ENCODE measurements at regions not wholly inside any gene's neighbourhood (a gene's known extent, or its start where the extent isn't known, plus 50 kb on each side); places are given as distances from the start of the nearest gene placed in this dataset.
"Not testable (repeated sequence)": the region's sequence is repeated elsewhere in the genome, so short reads cannot be mapped to it uniquely, and the experiment has no call there.

GRCh38 chr4:52442524-52442923, 216.6 kb downstream of the USP46 start:
- not testable (repeated sequence) for H3K9ac ChIP-seq (ENCODE audit: low read depth, low read length); H3K4me3 ChIP-seq (ENCODE audit: low read length); H3K9me3 ChIP-seq (ENCODE audit: insufficient read depth, low read depth, low read length); H3K4me1 ChIP-seq (ENCODE audit: insufficient read depth, low read length); H3K36me3 ChIP-seq (ENCODE audit: insufficient read depth, low read depth, low read length); H3K27me3 ChIP-seq (ENCODE audit: insufficient read depth, low read length); H3K27ac ChIP-seq (ENCODE audit: low read length)

- Histone ChIP-seq H3K36me3 (ENCODE audit: insufficient read depth, low read depth, low read length) (no peaks in the 10 kb centered on the region), H3K4me1 (ENCODE audit: insufficient read depth, low read length) (no peaks in the 10 kb centered on the region), H3K4me3 (ENCODE audit: low read length) (no peak overlapping the region), H3K9me3 (ENCODE audit: insufficient read depth, low read depth, low read length) (no peaks in the 10 kb centered on the region), H3K27me3 (ENCODE audit: insufficient read depth, low read length) (no peaks in the 10 kb centered on the region), H3K9ac (ENCODE audit: low read depth, low read length) (no peak overlapping the region), H3K27ac (ENCODE audit: low read length) (no peak overlapping the region)
These were observed 186.7 kb downstream of the USP46 start for GRCh38 chr4:52472444-52472843.

- Histone ChIP-seq H3K36me3 (ENCODE audit: insufficient read depth, low read depth, low read length) (no peaks in the 10 kb centered on the region), H3K9me3 (ENCODE audit: insufficient read depth, low read depth, low read length) (no peaks in the 10 kb centered on the region), H3K9ac (ENCODE audit: low read depth, low read length) (no peak overlapping the region), H3K27ac (ENCODE audit: low read length) (no peak overlapping the region), H3K27me3 (ENCODE audit: insufficient read depth, low read length) (no peaks in the 10 kb centered on the region), H3K4me1 (ENCODE audit: insufficient read depth, low read length) (no peaks in the 10 kb centered on the region), H3K4me3 (ENCODE audit: low read length) (no peak overlapping the region)
These were observed 181.8 kb downstream of the USP46 start for GRCh38 chr4:52477191-52477780.

GRCh38 chr4:52483186-52483890, 175.8 kb downstream of the USP46 start:
- no peaks in the 10 kb centered on the region for H3K9me3 ChIP-seq (ENCODE audit: insufficient read depth, low read depth, low read length)
- H3K27me3 ChIP-seq (ENCODE audit: insufficient read depth, low read length): no peaks in the 10 kb centered on the region
- no peaks in the 10 kb centered on the region for H3K4me1 ChIP-seq (ENCODE audit: insufficient read depth, low read length)
- no peak overlapping the region for H3K27ac ChIP-seq (ENCODE audit: low read length)
- H3K9ac ChIP-seq (ENCODE audit: low read depth, low read length): no peak overlapping the region
- no peak overlapping the region for H3K4me3 ChIP-seq (ENCODE audit: low read length)
- H3K36me3 ChIP-seq (ENCODE audit: insufficient read depth, low read depth, low read length): no peaks in the 10 kb centered on the region

GRCh38 chr4:52507774-52508173, 151.3 kb downstream of the USP46 start:
- Histone ChIP-seq H3K27ac (ENCODE audit: low read length) (no peak overlapping the region), H3K9me3 (ENCODE audit: insufficient read depth, low read depth, low read length) (no peaks in the 10 kb centered on the region), H3K9ac (ENCODE audit: low read depth, low read length) (no peak overlapping the region), H3K36me3 (ENCODE audit: insufficient read depth, low read depth, low read length) (no peaks in the 10 kb centered on the region), H3K27me3 (ENCODE audit: insufficient read depth, low read length) (no peaks in the 10 kb centered on the region), H3K4me1 (ENCODE audit: insufficient read depth, low read length) (no peaks in the 10 kb centered on the region), H3K4me3 (ENCODE audit: low read length) (no peak overlapping the region)

- no peaks in the 10 kb centered on the region for H3K9me3 ChIP-seq (ENCODE audit: insufficient read depth, low read depth, low read length)
- no peak overlapping the region for H3K9ac ChIP-seq (ENCODE audit: low read depth, low read length)
- H3K4me1 ChIP-seq (ENCODE audit: insufficient read depth, low read length): no peaks in the 10 kb centered on the region
- no peak overlapping the region for H3K4me3 ChIP-seq (ENCODE audit: low read length)
- no peak overlapping the region for H3K27ac ChIP-seq (ENCODE audit: low read length)
- no peaks in the 10 kb centered on the region for H3K27me3 ChIP-seq (ENCODE audit: insufficient read depth, low read length)
- no peaks in the 10 kb centered on the region for H3K36me3 ChIP-seq (ENCODE audit: insufficient read depth, low read depth, low read length)
These were observed 148.0 kb downstream of the USP46 start for GRCh38 chr4:52510939-52511565.

- Histone ChIP-seq H3K9me3 (ENCODE audit: insufficient read depth, low read depth, low read length) (no peaks in the 10 kb centered on the region; the same call in 1 of the 2 replicates), H3K27ac (ENCODE audit: low read length) (no peak overlapping the region), H3K4me3 (ENCODE audit: low read length) (no peak overlapping the region), H3K36me3 (ENCODE audit: insufficient read depth, low read depth, low read length) (no peaks in the 10 kb centered on the region), H3K27me3 (ENCODE audit: insufficient read depth, low read length) (no peaks in the 10 kb centered on the region), H3K9ac (ENCODE audit: low read depth, low read length) (no peak overlapping the region), H3K4me1 (ENCODE audit: insufficient read depth, low read length) (no peaks in the 10 kb centered on the region)
These were observed 147.3 kb downstream of the USP46 start for GRCh38 chr4:52511825-52512224.

GRCh38 chr4:52512291-52512690, 146.8 kb downstream of the USP46 start:
- no peaks in the 10 kb centered on the region for H3K4me1 ChIP-seq (ENCODE audit: insufficient read depth, low read length)
- H3K4me3 ChIP-seq (ENCODE audit: low read length): no peak overlapping the region
- H3K36me3 ChIP-seq (ENCODE audit: insufficient read depth, low read depth, low read length): no peaks in the 10 kb centered on the region
- H3K9me3 ChIP-seq (ENCODE audit: insufficient read depth, low read depth, low read length): no peaks in the 10 kb centered on the region; the same call in 1 of the 2 replicates
- H3K9ac ChIP-seq (ENCODE audit: low read depth, low read length): no peak overlapping the region
- no peaks in the 10 kb centered on the region for H3K27me3 ChIP-seq (ENCODE audit: insufficient read depth, low read length)
- H3K27ac ChIP-seq (ENCODE audit: low read length): no peak overlapping the region

- H3K9ac ChIP-seq (ENCODE audit: low read depth, low read length); H3K27me3 ChIP-seq (ENCODE audit: insufficient read depth, low read length); H3K4me3 ChIP-seq (ENCODE audit: low read length); H3K36me3 ChIP-seq (ENCODE audit: insufficient read depth, low read depth, low read length); H3K27ac ChIP-seq (ENCODE audit: low read length); H3K4me1 ChIP-seq (ENCODE audit: insufficient read depth, low read length); H3K9me3 ChIP-seq (ENCODE audit: insufficient read depth, low read depth, low read length): not testable (repeated sequence)
These were observed 137.0 kb downstream of the USP46 start for GRCh38 chr4:52522093-52522492.

- no peaks in the 10 kb centered on the region for H3K36me3 ChIP-seq (ENCODE audit: insufficient read depth, low read depth, low read length)
- no peaks in the 10 kb centered on the region for H3K27me3 ChIP-seq (ENCODE audit: insufficient read depth, low read length)
- H3K27ac ChIP-seq (ENCODE audit: low read length): no peak overlapping the region
- H3K9me3 ChIP-seq (ENCODE audit: insufficient read depth, low read depth, low read length): no peaks in the 10 kb centered on the region
- H3K4me3 ChIP-seq (ENCODE audit: low read length): no peak overlapping the region
- no peaks in the 10 kb centered on the region for H3K4me1 ChIP-seq (ENCODE audit: insufficient read depth, low read length)
- H3K9ac ChIP-seq (ENCODE audit: low read depth, low read length): no peak overlapping the region
These were observed 129.1 kb downstream of the USP46 start for GRCh38 chr4:52529983-52530382.

- Histone ChIP-seq H3K27ac (ENCODE audit: low read length) (no peak overlapping the region), H3K9me3 (ENCODE audit: insufficient read depth, low read depth, low read length) (no peaks in the 10 kb centered on the region), H3K4me3 (ENCODE audit: low read length) (no peak overlapping the region), H3K4me1 (ENCODE audit: insufficient read depth, low read length) (no peaks in the 10 kb centered on the region), H3K27me3 (ENCODE audit: insufficient read depth, low read length) (no peaks in the 10 kb centered on the region), H3K36me3 (ENCODE audit: insufficient read depth, low read depth, low read length) (no peaks in the 10 kb centered on the region), H3K9ac (ENCODE audit: low read depth, low read length) (no peak overlapping the region)
These were observed 123.3 kb downstream of the USP46 start for GRCh38 chr4:52535793-52536192.
